Fibroblast of lung (primary cell): ENCODE measurements at regions not wholly inside any gene's neighbourhood (a gene's known extent, or its start where the extent isn't known, plus 50 kb on each side); places are given as distances from the start of the nearest gene placed in this dataset.

Source experiments
- DNase-seq, 2 donors: peaks; one replicate each; pipeline versions ENCODE4 v3.0.0 to v3.0.0-alpha.2; 2010; ENCODE audit warnings: low read depth in 2 of 2
- H2AFZ ChIP-seq: 2 replicates; pipeline ENCODE4 v1.5.1; 2012; ENCODE audit warnings: low read length, control low read depth, inconsistent platforms
- H3K27ac ChIP-seq: 2 replicates; pipeline ENCODE4 v1.5.1; 2011; ENCODE audit warnings: low read length, control low read depth; ENCODE audit not compliant: insufficient read depth
- H3K27me3 ChIP-seq: 2 replicates; pipeline ENCODE4 v1.5.1; 2011; ENCODE audit warnings: mild to moderate bottlenecking, low read length; ENCODE audit not compliant: control insufficient read depth, insufficient read depth
- H3K36me3 ChIP-seq: 2 replicates; pipeline ENCODE4 v1.5.1; 2011; ENCODE audit warnings: low read length; ENCODE audit not compliant: control insufficient read depth, insufficient read depth
- H3K4me1 ChIP-seq: 2 replicates; pipeline ENCODE4 v1.5.1; 2011; ENCODE audit warnings: low read length; ENCODE audit not compliant: control insufficient read depth, insufficient read depth; ENCODE audit errors: extremely low read depth
- H3K4me2 ChIP-seq: 2 replicates; pipeline ENCODE4 v1.5.1; 2011; ENCODE audit warnings: low read length, control low read depth; ENCODE audit not compliant: insufficient read depth; ENCODE audit errors: extremely low read depth
- H3K4me3 ChIP-seq, 4 experiments: fragments of 200-600 bp in 1 of 4; sonication (generic) in 1 of 4; replicated peaks in 1 of 4; 2 replicates each; pipeline ENCODE4 v1.5.1; 2011 to 2016; ENCODE audit warnings: low read length in 4 of 4, low read depth in 3 of 4, mild to moderate bottlenecking in 3 of 4, control low read depth in 2 of 4, inconsistent platforms in 1 of 4, mixed read lengths in 1 of 4; ENCODE audit not compliant: insufficient read depth in 1 of 4; ENCODE audit errors: control extremely low read depth in 1 of 4
- H3K79me2 ChIP-seq: 2 replicates; pipeline ENCODE4 v1.5.1; 2012; ENCODE audit warnings: mild to moderate bottlenecking, low read length, inconsistent platforms; ENCODE audit not compliant: control insufficient read depth, insufficient read depth
- H3K9ac ChIP-seq: 2 replicates; pipeline ENCODE4 v1.5.1; 2011; ENCODE audit warnings: mild to moderate bottlenecking, low read length, control low read depth; ENCODE audit not compliant: insufficient read depth
- H3K9me3 ChIP-seq: 2 replicates; pipeline ENCODE4 v1.5.1; 2012; ENCODE audit warnings: low read depth, low read length; ENCODE audit not compliant: control insufficient read depth, insufficient read depth
- H4K20me1 ChIP-seq: 2 replicates; pipeline ENCODE4 v1.5.1; 2011; ENCODE audit warnings: low read length; ENCODE audit not compliant: control insufficient read depth, insufficient read depth; ENCODE audit errors: extremely low read depth
- CTCF ChIP-seq, 2 donors: IDR thresholded peaks in 1 of 2; conservative IDR thresholded peaks in 1 of 2; 1 replicate in 1 of 2; 2 replicates in 1 of 2; pipeline ENCODE4 v1.5.1; 2011 to 2012; ENCODE audit warnings: low read length in 2 of 2, control low read depth in 1 of 2, inconsistent platforms in 1 of 2, low read depth in 1 of 2, mild to moderate bottlenecking in 1 of 2
- EZH2 ChIP-seq: IDR thresholded peaks from 2 replicates; pipeline ENCODE4 v1.5.1; 2012; ENCODE audit warnings: low read length, control low read depth, mild to moderate bottlenecking; ENCODE audit errors: missing control alignments

- no peak overlapping the region for H2AFZ ChIP-seq
- DNase-seq, result no peak
- H3K36me3 ChIP-seq, result no peaks in the 10 kb centered on the region
- no peaks in the 10 kb centered on the region for H3K27me3 ChIP-seq
- no peaks in the 10 kb centered on the region for H4K20me1 ChIP-seq
- no peaks in the 10 kb centered on the region for H3K79me2 ChIP-seq
- H3K4me2 ChIP-seq, result no peak overlapping the region
- no peak overlapping the region for H3K4me3 ChIP-seq
- H3K9me3 ChIP-seq, result no peaks in the 10 kb centered on the region
- no peak overlapping the region for H3K9ac ChIP-seq
- H3K27ac ChIP-seq, result no peak overlapping the region
- TF ChIP-seq CTCF (conservative IDR thresholded peaks at IDR 0.05 in 1 of 2, IDR thresholded peaks at IDR 0.05 in 1 of 2; ENCODE audit: low read depth in 1 of 2, low read length in 2 of 2), result no peak
- no peak for TF ChIP-seq EZH2
- H3K4me1 ChIP-seq, result no peaks in the 10 kb centered on the region
These were observed 284.5 kb downstream of the MAF start for GRCh38 chr16:79316004-79316458.

- no peak overlapping the region for H3K4me3 ChIP-seq
- H3K27me3 ChIP-seq, result no peaks in the 10 kb centered on the region
- no peak overlapping the region for H3K9ac ChIP-seq
- H3K27ac ChIP-seq, result no peak overlapping the region
- H3K9me3 ChIP-seq, result no peaks in the 10 kb centered on the region
- no peaks in the 10 kb centered on the region for H4K20me1 ChIP-seq
- DNase-seq, result no peak
- H3K4me1 ChIP-seq, result no peaks in the 10 kb centered on the region
- no peak overlapping the region for H2AFZ ChIP-seq
- TF ChIP-seq EZH2 (no peak), CTCF (conservative IDR thresholded peaks at IDR 0.05 in 1 of 2, IDR thresholded peaks at IDR 0.05 in 1 of 2; ENCODE audit: low read depth in 1 of 2, low read length in 2 of 2) (no peak)
- no peaks in the 10 kb centered on the region for H3K36me3 ChIP-seq
- H3K79me2 ChIP-seq, result no peaks in the 10 kb centered on the region
- no peak overlapping the region for H3K4me2 ChIP-seq
These were observed 288.0 kb downstream of the MAF start for GRCh38 chr16:79312502-79312901.

GRCh38 chr16:79310710-79311109, 289.8 kb downstream of the MAF start:
- no peak for DNase-seq
- H3K36me3 ChIP-seq, result no peaks in the 10 kb centered on the region
- TF ChIP-seq EZH2 (no peak), CTCF (conservative IDR thresholded peaks at IDR 0.05 in 1 of 2, IDR thresholded peaks at IDR 0.05 in 1 of 2; ENCODE audit: low read depth in 1 of 2, low read length in 2 of 2) (no peak)
- H3K4me3 ChIP-seq, result no peak overlapping the region
- H3K27me3 ChIP-seq, result no peaks in the 10 kb centered on the region
- no peak overlapping the region for H2AFZ ChIP-seq
- H4K20me1 ChIP-seq, result no peaks in the 10 kb centered on the region
- no peak overlapping the region for H3K9ac ChIP-seq
- H3K4me2 ChIP-seq, result no peak overlapping the region
- no peaks in the 10 kb centered on the region for H3K79me2 ChIP-seq
- no peaks in the 10 kb centered on the region for H3K9me3 ChIP-seq
- no peaks in the 10 kb centered on the region for H3K4me1 ChIP-seq
- no peak overlapping the region for H3K27ac ChIP-seq
